Globus pallidus (tissue), 1 donor: ENCODE measurements at regions not wholly inside any gene's neighbourhood (a gene's known extent, or its start where the extent isn't known, plus 50 kb on each side); places are given as distances from the start of the nearest gene placed in this dataset.
"Not testable (repeated sequence)": the region's sequence is repeated elsewhere in the genome, so short reads cannot be mapped to it uniquely, and the experiment has no call there.

Source experiments
- DNase-seq: peaks from one replicate; pipeline ENCODE4 v3.0.0-alpha.2; 2015; ENCODE audit warnings: low spot score

DNA sequence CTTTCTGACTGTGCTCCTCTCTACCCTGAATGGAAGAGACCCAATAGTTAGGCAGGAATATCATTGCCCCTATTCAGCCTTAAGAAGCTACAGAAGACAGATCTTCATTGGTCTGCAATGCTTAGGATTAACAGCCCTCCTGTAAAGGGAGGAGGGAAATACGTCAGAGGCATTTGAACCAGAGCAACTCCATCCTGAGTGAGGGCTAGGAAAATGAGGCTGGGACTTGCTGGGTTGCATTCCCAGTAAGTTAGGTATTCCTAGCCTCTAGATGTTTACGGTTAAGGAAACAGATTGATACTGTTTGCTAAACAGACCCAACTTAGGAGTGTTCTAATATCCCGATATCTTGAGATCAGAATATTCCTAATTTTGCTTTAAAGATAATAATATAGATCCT lies 63.5 kb downstream of the PCDH18 start:
- no peak for DNase-seq

DNA sequence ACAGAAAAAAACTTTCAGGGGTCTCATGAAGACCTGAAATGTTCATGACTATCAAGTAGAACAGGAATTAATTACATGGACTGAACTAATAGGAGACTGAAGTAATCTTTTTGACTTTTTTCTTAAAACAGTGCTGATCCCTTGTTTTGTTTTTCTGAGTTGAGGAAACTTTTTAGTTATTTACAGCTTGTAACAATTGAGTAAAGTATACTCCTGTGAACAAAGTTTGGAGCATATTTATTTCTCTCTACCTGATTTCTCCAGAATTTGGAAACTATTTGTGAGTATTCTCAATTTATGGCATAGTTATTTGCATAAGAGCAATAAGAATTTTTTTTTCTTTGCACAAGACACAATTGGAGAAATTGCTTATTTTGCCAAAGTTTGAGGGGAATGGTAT lies 64.8 kb downstream of the PCDH18 start:
- no peak for DNase-seq

DNA sequence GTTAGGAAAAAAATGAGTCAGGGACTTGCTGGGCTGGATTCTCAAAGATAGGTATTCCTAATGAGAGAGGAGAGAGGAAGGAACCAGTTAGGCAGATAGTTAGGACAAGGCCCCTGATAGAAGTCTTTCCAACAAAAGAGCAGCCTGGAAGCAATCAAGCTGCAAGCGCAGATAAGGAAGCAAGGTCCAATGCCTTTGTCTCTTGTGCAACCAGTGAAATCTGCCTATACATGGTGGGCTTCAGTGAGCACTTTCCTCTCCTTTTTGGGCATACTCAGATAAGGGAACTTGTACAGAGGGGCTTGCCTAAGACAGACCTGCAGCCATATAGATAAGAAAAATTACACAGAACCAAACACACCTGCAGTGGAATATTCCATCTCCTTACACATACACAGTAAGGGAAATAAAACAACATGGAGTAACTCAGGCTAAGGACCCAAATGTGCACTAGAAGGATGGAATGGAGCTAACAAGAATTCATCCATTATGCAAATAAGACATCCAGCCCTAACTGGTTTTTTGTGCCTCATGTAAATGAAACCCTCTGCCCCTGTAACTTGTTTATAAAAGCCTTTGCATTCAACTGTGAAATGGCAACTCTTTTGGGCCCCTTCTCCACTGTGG lies 68.8 kb downstream of the PCDH18 start:
- no peak for DNase-seq

DNA sequence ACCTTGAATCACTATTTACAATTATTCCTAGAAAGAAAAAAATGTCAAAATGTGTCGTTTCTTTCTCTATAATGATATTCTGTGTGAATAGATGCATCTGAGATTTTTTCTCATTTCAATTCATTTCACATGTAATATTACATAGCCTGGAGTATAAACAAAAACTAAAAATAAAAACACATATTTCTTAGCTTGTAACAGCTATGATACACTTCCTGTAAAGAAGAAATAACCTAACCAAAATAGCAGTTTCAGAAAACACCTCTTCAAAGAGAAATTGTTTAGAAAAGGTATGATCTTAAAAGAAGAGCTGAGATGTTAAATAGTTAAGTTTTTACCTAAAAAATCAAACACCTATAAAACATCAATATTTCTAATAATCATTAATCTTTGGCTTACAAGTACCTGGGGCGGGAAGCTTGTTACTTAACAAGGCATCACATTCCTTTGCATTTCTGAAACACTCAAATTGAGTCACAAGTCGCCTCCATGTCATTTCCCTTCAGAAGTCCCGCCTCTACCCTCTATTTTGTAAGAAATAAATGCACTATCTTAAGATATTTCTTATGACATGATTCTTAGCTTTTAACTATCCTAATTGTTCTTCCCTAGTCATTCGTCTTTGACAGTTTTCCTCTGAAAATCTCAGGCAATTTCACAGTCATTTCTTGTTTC lies 76.5 kb downstream of the PCDH18 start:
- DNase-seq = no peak

DNA sequence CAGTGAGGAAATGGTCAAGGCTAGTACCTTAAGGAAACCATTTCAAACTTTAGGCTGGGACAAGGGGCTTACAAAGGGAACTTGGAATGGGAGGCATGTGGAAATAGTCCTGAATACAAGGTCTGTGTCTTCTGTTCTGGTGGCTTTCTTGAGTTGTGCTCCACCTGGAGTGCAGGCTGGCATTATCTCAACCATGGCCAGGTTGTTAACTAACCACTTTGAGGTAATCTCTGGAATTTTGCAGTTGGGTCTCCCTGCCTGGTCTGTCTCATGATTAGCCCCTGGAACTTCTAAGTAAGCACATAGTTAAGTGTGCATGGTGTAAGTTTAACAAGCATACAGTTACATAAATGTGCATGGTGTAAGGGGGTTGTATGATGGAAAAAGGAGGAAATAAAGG lies 77.5 kb downstream of the PCDH18 start:
- no peak for DNase-seq

DNA sequence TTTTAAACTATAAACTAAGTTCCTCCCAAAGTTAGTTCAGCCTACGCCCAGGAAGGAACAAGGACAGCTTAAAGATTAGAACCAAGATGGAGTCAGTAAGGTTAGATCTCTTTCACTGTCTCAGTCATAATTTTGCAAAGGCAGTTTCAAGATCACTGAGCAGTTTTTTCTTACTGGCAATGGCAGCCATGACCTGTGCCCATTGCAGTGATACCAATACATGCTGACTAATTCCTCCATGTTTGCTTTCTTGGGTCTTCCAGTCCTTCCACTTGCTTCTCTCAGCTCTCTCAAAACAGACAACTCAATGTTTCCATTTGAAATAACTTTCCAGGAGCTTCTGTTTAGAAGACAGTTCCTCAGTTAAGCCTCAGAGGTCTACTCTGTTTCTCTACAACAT lies 79.5 kb downstream of the PCDH18 start:
- no peak for DNase-seq

DNA sequence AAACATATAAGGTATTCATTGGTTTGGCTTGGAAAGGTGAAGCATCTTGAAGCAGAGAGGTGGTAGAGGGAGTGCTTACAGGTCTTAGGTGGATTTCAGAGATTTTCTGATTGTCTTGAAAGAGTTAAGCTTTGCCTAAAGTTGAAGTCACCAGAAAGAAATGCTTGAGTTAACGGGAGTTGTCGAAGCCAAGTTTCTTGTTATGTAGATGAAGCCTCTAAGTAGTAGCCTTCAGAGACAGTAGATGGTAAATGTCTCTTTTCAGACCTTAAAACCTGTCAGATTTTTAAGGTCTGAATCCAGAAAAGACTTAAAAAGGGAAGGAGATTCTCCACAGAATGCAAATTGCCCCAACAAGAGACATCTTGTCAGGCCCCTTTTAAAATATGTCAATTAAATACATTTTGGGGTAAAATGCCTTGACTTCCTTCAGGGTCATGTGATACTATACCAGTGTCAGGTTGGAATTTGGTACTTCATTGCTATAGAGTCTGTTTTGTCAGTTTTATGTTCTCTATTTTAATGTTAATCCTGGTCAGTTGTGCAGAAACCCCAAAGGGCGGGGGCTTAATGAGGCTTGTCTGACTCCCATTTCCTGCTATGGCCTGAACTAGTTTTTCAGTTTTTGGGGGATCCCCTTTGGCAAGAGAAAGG lies 81.0 kb downstream of the PCDH18 start:
- DNase-seq = no peak

DNA sequence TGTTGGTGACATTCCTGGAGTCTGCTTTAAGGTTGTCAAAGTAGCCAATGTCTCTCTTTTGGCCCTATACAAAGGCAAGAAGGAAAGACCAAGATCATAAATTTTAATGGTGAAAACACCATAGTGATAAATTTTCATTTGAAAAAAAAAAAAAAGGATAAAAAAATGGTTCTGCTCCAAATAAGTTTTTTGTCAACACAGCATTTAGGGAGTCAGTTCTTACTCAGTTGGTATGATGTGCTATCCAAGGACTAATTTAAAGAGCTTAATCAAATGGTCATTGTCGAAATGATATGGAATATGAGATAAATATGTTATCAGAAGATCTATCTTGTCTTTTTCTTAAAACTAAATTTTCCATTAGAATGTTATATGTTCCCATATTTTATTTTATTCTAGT lies 83.9 kb downstream of the PCDH18 start:
- no peak for DNase-seq

DNA sequence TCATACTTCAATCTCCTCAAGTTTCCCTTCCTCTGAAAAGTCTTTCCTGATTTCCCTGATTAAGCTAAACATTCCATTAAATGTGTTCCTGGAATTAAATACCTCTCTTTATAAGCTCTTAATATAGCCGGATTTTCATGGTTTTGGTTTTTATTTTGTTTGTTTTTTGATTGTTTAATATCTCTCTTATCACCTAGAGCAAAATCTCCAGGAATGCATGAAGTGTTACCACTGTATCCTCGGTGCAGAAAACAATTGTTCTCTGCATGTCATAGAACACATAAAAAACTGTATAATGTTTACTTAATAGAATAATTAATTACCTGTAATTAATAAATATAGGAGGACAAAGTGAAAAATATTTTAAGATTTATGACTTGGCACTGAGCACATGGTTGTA lies 86.2 kb downstream of the PCDH18 start:
- DNase-seq = no peak

DNA sequence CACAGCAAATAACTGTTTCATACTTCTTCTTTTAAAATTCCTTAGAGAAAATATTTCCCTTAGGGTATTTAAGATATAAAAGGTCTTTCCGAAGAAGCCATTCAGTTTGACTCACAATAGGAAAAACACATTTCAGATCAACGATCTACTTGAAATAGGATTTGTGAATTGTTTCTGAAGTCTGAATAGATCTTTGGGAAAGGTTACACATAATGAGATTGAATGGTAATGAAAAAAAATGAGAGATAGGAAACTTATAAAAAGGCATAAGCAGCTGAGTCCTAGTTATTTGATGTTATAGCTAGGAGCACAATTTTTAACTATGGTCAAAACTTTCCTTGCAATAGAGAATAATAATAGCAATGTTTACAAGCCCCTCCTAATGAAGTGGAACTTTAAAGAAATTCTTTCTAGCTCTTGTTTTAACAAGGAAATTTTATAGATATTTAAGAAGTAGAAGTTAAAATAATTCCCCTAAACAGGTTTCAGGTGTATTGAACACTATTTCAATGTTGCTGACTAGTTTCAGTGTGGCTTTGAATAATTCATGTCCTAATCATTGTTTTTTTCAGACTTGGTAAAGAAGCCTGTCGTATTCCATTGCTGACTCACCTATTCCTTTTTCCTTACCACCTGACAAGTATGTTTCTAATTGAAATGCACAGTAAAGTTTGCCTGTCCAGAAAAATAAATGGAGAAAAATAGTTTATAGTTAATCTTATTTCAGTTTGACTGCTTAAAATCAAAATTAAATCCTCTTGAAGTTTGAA lies 89.1 kb downstream of the PCDH18 start:
- DNase-seq = no peak

DNA sequence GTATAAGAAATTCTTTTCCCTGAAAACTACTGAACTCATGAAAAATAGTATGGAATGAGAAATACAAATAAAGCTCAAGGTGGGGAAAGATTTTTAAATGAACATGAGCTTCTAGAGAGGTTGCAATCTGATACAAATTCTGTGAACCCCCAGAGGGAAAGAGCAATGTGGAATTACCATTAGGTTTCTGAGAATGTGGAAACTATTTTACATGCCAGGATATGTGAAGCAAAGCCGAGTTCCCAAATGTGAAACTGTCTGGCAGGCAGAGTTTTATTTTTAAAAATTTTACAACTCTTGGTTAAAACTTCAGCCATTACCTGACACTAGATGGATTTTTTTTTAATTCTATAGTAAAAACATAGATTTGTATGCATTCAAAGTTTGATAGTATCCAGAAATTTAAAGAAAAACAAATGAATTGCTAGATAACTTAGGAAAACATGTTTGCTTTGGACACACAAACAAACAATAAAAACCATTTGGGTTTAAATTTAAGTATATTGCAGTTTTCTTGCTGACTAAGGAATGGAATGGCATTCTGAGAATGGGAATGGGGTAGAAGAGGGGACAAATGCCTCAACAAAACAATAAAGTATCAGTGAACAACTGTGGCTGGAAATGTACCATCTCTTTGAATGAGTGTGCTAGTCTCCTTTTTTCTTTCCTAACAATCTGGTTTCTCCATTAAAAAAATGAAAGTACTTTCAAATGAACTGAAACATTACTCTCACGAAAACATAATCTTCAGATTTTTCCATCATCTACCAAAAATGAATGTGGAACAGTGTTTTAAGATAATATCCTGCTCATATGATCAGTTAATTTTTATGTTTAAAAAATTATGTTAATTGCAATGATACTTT lies 99.6 kb downstream of the PCDH18 start:
- no peak for DNase-seq

DNA sequence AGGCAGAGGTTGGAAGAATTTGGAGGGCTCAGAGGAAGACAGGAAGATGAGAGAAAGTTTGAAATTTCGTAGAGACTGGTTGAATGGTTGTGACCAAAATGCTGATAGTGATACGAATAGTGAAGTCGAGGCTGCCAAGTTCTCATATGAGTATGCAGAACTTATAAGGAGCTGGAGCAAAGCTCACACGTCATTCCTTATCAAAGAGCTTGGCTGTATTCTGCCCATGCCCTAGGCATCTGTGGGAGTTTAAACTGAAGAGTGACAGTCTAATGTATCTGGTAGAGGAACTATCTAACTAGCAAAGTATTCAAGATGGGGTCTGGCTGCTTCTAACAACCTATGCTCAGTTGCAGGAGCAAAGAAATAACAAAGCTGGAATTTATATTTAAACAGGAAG lies 102.1 kb downstream of the PCDH18 start:
- no peak for DNase-seq

DNA sequence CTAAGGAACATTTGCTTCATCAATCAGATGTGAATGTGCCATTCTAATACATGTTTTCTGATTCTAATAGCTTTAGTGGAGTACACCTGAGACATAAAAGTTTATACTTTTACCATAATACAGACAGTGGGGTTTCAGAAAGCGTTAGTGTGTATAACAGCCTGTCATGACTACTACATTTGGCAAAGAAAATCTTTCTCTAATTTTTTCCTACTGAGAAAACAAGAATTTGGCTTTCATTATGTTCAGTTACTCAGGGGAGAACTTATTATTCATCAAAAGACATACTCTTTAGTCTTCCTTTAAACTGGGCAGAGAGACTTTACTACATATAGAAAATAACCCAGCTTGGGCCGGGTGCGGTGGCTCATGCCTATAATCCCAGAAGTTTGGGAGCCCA lies 104.9 kb downstream of the PCDH18 start:
- DNase-seq = no peak

DNA sequence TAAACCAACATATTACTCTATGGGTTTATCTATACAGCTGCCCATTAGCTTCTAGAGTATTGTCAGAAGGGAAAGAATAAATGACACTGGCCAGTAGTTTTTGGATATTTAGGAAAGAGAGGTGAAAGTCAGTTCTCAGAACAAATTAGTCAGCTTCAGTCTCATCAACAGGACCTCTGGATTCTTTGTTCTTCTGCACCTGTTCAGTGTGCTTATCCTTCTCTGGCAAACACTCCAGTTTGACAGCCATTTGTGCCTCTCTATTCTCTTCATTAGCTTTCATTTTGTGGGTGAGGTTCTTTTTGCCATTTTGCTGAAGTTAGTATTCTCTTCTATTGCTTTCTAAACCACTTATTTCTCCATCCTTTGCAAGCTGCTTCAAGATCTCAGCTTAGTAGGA lies 107.0 kb downstream of the PCDH18 start:
- DNase-seq = no peak

DNA sequence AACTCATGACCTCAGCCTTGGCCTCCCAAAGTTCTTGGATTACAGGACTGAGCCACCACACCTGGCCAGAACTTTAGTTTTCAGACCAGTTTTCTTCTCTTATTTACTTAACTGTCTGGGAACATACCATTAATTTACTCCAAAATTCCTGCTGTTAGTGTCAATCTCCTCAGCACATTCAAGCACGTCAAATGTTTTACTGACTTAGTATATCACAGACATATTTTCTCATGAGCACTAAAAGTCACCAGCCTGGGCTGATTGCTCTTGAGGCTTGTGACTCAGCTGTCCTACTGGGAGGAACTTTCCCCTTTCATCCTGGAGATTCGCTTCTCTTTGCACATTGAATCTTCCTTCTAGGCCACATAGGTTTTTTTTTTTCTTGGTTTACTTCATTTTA lies 109.6 kb downstream of the PCDH18 start:
- DNase-seq = no peak

DNA sequence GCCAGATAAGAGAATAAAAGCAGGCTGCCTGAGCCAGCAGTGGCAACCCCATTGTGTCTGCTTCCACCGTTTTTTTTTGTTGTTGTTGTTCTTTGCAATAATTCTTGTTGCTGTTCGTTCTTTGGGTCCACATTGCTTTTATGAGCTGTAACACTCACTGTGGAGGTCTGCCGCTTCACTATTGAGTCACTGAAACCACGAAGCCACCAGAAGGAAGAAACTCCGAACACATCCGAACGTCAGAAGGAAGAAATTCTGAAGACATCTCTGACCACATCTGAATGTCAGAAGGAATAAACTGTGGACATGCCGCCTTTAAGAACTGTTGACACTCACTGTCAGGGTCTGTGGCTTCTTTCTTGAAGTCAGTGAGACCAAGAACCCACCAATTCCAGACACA lies 110.5 kb downstream of the PCDH18 start:
- DNase-seq = no peak

DNA sequence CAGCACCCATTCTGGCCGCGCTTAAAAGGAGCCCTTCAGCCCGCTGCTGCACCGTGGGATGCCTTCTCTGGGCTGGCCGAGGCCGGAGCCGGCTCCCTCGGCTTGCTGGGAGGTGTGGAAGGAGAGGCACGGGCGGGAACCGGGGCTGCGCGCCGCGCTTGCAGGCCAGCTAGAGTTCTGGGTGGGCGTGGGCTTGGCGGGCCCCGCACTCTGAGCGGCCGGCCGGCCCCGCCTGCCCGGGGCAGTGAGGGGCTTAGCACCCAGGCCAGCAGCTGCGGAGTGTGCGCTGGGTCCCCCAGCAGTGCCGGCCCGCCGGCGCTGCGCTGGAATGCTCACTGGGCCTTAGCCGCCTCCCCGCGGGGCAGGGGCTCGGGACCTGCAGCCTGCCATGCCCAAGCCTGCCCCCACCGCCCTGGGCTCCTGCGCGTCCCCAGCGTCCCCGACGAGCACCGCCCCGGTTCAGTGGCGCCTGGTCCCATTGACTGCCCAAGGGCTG lies 111.3 kb downstream of the PCDH18 start:
- no peak for DNase-seq

DNA sequence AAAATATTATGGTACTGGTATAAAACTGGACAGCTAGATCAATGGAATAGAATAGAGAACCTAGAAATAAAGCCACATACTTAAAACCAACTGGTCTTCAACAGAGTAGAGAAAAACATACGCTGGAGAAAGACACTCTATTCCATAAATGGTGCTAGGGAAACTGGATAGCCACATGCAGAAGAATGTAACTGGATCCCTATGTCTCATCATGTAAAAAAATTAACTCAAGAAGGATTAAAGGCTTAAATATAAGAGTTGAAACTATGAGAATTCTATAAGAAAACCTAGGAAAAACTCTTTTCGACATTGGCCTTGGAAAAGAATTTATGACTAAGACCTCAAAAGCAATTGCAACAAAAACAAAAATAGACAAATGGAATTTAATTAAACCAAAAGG lies 114.6 kb downstream of the PCDH18 start:
- DNase-seq = no peak

DNA sequence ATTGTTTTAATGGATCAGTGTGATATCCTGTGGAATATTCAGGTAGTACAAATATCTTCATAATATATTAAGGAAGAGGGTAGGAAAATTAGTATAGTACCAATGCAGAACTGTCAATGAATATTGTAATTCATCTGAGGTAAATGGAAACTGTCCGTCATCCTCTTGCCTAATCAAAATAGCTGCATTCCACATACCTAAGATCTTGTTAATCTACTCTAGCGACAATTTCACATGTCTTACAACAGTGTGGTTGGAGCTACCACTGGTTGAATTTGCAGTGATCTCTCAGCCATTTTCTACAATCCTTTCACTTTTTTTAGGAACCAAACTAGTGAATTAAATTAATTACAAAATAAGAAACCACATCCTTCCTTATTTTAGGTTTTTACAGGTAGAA lies 117.5 kb downstream of the PCDH18 start:
- no peak for DNase-seq

DNA sequence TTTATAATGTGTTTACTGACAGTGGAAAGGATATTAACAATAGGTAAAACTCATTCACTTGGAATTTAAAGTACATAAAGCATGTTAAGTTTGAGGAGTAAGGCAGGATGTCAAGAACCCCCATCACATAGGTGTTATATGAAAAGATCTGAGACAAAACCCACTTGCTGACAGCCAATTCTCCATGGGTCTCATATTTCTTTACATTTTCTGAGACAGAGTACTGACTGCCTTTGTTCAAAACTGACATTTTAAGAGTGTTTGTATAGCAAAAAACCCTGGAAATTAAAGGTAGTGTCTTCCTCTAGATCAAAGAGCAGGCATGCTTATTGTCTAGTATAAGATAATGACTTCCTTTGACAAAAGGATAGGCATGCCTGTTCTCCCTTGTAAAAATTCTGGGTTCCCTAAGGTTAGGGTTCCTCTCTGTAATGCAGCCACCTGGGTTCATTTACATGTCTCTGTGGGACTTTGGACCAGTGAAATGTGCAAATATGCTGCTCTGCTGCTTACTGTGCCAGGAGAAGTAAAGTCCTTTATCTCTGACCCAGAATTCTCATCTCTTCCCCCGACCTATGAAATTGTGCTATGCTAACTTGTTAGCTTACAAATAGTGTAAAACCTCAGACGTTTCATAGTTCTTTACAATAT lies 123.6 kb downstream of the PCDH18 start:
- DNase-seq = no peak

DNA sequence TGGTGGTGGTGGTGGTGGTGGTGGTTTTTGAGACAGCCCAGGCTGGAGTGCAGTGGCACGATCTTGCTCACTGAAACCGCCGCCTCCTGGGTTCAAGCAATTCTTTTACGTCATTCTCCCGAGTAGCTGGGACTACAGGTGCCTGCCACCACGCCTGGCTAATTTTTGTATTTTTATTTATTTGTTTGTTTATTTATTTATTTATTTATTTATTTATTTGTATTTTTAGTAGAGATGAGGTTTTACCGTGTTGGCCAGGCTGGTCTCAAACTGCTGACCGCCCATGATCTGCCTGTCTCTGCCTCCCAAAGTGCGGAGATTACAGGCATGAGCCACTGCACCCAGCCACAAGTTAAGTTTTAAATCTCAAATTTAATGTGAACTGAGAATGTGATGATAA lies 126.5 kb downstream of the PCDH18 start:
- not testable (repeated sequence) for DNase-seq
